HFF-Myc (cell line): ENCODE measurements at regions not wholly inside any gene's neighbourhood (a gene's known extent, or its start where the extent isn't known, plus 50 kb on each side); places are given as distances from the start of the nearest gene placed in this dataset.
"Not testable (repeated sequence)": the region's sequence is repeated elsewhere in the genome, so short reads cannot be mapped to it uniquely, and the experiment has no call there.

Source experiments
- DNase-seq: peaks from one replicate; pipeline ENCODE4 v3.0.0-alpha.2; 2011; ENCODE audit warnings: low read depth; ENCODE audit errors: extremely low read depth
- H3K4me3 ChIP-seq: replicated peaks from 2 replicates; pipeline ENCODE4 v1.5.1; 2011; ENCODE audit warnings: low read depth, mild to moderate bottlenecking, control low read depth, low read length
- TF ChIP-seq, protein P1 (sequence below): IDR thresholded peaks from 2 replicates; pipeline ENCODE4 v1.5.1; 2012; ENCODE audit warnings: mild to moderate bottlenecking, low read depth, low read length, control low read depth; ENCODE audit errors: missing control alignments

DNA sequence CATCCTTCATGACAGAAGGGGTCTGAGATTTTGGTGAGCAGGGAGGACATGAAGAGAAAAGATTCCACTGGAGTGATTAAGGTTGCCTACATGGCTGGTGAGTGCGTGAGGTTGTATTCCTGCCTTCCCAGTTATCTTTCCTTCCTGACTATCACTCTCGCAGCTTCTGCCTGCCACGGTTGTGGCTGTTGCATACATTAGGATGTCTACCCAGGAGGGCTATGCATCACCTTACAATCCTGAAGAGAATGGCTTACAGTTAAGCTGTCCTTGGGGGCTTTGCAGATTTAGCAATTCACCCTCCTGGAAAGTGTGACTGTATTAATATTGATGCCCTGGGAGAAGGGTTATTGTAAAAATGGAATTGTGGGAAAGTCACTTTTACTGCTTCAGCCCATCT lies 571.0 kb downstream of the TSN start:
- no peak for DNase-seq
- H3K4me3 ChIP-seq, result no peak overlapping the region
- TF ChIP-seq, protein P1, sequence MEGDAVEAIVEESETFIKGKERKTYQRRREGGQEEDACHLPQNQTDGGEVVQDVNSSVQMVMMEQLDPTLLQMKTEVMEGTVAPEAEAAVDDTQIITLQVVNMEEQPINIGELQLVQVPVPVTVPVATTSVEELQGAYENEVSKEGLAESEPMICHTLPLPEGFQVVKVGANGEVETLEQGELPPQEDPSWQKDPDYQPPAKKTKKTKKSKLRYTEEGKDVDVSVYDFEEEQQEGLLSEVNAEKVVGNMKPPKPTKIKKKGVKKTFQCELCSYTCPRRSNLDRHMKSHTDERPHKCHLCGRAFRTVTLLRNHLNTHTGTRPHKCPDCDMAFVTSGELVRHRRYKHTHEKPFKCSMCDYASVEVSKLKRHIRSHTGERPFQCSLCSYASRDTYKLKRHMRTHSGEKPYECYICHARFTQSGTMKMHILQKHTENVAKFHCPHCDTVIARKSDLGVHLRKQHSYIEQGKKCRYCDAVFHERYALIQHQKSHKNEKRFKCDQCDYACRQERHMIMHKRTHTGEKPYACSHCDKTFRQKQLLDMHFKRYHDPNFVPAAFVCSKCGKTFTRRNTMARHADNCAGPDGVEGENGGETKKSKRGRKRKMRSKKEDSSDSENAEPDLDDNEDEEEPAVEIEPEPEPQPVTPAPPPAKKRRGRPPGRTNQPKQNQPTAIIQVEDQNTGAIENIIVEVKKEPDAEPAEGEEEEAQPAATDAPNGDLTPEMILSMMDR, result no peak

DNA sequence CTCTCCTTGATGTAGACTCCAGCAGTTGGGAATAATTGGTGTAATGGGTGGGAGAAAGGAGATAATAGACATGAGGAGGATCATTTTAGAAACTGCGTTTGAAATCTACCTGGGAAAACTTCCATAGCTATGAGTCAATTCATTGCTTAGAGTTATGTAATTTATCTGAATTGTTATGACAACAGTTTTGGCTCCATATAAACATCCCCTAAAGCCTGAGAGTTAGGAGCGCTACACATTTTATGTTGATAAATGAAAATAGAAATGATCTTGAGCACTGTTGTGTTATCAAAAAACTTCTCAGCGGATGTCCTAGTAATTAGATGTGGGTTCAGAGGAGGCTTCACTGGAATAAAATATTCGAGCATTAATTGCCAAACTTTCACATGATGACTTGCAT lies 573.4 kb downstream of the TSN start:
- DNase-seq, result no peak

DNA sequence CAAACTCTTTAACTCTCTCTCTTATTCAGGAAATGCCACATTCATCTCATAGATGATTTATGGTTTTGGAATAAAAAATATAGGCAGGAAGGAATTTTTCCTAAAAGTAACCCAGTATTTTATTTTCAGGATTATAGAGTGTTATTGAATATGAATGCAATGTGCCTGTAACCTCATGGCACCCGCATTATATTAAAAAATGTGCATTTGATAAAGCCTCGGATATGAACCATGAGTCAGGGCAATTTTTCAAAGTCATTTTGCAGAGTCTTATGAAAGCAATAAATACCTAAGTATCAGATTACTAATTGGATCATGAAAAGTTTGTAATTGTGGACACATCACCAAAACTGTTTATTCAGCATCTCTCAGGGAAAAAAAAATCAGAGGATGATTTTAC lies 573.8 kb downstream of the TSN start:
- DNase-seq, result no peak
- TF ChIP-seq, protein P1, result no peak
- no peak overlapping the region for H3K4me3 ChIP-seq

More for the DNA sequence above, 573.4 kb downstream of the TSN start:
- TF ChIP-seq, protein P1, result no peak
- H3K4me3 ChIP-seq, result no peak overlapping the region

DNA sequence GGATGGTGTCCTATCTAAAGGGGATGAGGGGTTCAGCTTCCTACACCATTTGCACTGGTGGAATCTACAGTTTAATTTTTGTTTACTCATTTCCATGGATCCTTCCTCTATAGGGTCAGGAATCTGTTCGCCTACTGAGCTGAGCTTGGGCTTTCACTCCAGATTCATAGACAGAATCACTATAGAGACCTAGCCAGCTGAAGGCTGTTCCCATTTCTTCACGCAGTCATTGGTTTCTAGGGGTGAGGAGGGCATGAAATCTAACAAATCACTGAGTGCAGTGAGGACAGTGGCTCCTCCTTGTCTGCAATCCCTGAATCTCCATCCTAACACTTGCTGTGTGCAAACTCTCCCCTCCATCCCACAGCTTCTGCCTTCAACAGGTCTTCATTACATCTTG lies 578.5 kb downstream of the TSN start:
- TF ChIP-seq, protein P1, result no peak
- H3K4me3 ChIP-seq, result no peak overlapping the region
- no peak for DNase-seq

DNA sequence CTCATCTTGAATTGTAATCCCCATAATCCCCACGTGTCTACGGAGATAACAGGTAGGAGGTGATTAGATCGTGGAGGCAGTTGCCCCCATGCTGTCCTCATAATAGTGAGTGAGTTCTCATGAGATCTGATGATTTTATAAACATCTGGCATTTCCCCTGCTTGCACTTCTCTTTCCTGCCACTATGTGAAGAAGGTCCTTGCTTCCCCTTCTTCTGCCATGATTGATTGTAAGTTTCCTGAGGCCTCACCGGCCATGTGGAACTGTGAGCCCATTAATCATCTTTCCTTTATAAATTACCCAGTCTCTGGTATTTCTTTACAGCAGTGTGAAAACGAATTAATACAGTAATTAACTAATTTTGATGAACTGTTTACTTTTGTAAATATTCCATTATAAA lies 582.5 kb downstream of the TSN start:
- no peak overlapping the region for H3K4me3 ChIP-seq
- TF ChIP-seq, protein P1, result no peak
- no peak for DNase-seq

DNA sequence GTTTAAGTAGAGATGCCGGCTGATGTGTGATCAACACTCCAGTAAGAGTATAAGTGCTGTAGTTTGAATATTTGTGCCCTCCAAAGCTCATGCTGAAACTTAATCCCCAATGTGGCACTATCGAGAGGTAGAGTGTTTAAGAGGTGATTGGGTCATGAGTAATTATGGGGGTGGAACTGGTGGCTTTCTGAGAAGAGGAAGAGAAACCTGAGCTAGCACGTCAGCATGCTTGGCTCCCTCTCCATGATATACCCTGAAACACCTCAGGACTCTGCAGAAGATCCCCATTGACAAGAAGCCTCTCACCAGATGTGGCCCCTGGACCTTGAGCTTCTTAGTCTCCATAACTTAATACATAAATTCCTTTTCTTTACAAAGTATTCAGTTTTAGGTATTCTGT lies 584.8 kb downstream of the TSN start:
- no peak overlapping the region for H3K4me3 ChIP-seq
- no peak for DNase-seq
- TF ChIP-seq, protein P1, result no peak

DNA sequence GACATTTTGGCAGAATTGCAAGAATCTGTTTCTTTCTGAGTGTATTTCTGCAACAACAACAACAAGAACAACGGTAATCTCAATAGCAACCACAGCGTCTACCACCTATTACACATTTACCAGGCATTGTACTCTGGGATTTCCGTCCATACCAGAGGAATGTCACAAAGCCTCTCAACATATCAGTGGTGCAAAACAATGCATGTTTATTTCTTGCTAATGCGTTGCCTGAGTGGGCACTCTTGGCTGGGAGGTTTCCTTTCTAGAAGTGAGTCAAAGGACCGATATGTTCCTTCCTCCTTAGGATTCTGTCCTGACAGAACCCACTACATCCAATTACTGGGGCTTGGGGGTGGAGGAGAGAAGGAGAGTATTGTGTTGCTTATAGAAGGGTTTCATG lies 585.6 kb downstream of the TSN start:
- TF ChIP-seq, protein P1, result no peak
- no peak for DNase-seq
- H3K4me3 ChIP-seq, result no peak overlapping the region

DNA sequence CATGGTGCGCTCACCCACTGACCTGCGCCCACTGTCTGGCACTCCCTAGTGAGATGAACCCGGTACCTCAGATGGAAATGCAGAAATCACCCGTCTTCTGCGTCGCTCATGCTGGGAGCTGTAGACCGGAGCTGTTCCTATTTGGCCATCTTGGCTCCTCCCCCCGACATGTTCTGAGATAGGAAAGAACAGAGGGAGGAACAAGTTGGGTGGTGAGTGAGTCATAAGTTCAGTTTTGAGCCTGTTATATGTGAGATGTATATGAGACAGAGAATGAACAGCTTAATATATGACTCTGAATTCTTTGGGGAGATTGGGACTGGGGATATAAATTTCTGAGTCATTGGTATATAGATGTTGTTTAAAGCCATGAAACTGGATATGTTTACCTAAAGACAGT lies 596.7 kb downstream of the TSN start:
- not testable (repeated sequence) for H3K4me3 ChIP-seq, DNase-seq
